A549 (cell line): ENCODE measurements at regions not wholly inside any gene's neighbourhood (a gene's known extent, or its start where the extent isn't known, plus 50 kb on each side); places are given as distances from the start of the nearest gene placed in this dataset.

Experiments
- ATAC-seq, 2 experiments: fragments of 200-7000 bp in 1 of 2; fragments of >200 bp in 1 of 2; cut with Nextera tagmentation in 1 of 2; cut with Tn5 transposase in 1 of 2; 3 replicates each; pipeline versions ENCODE4 v1.8.0 to v1.9.1; 2018 to 2020; ENCODE audit warnings: mild to moderate bottlenecking in 1 of 2, moderate library complexity in 1 of 2
- CTCF ChIA-PET: fragments of 300-600 bp; sonication (Branson Sonifier 250); formaldehyde crosslinking; extraction: SDS; loops from one replicate; lab custom pipeline; 2021; ENCODE audit warnings: antibody characterized with exemption, inconsistent platforms; lab: Yijun Ruan, JAX
- POLR2A ChIA-PET: fragments of 350-600 bp; formaldehyde crosslinking; extraction: SDS; loops from one replicate; lab custom pipeline; 2021; ENCODE audit warnings: antibody characterized with exemption, inconsistent platforms; lab: Yijun Ruan, JAX
- DNase-seq, 2 experiments: peaks; one replicate each; pipeline versions ENCODE4 v3.0.0 to v3.0.0-alpha.2; 2011 to 2016; ENCODE audit warnings: low read depth in 1 of 2, low spot score in 1 of 2
- FAIRE-seq: peaks from 2 replicates; lab custom pipeline; 2011; peaks lifted over from hg19 to GRCh38; lab: Jason Lieb, UNC
- H3K27ac ChIP-seq, 2 experiments: fragments of >200 bp; sonication (Bioruptor Twin); formaldehyde crosslinking; 3 replicates each; pipeline ENCODE4 v1.5.1; 2016 to 2017
- H3K4me1 ChIP-seq: fragments of >200 bp; sonication (Bioruptor Twin); formaldehyde crosslinking; 3 replicates; pipeline ENCODE4 v1.6.1; 2016
- H3K4me2 ChIP-seq: fragments of >200 bp; sonication (Bioruptor Twin); formaldehyde crosslinking; 3 replicates; pipeline ENCODE4 v1.6.1; 2016
- H3K4me3 ChIP-seq: fragments of >200 bp; sonication (Bioruptor Twin); formaldehyde crosslinking; 3 replicates; pipeline ENCODE4 v1.5.1; 2016
- H3K9me3 ChIP-seq: fragments of >200 bp; sonication (Bioruptor Twin); formaldehyde crosslinking; 3 replicates; pipeline ENCODE4 v1.6.1; 2016
- BHLHE40 ChIP-seq: IDR thresholded peaks from 2 replicates; pipeline ENCODE4 v1.6.1; 2012; ENCODE audit warnings: low read depth, low read length, inconsistent platforms
- CBX8 ChIP-seq: fragments of 200-600 bp; sonication (generic); IDR thresholded peaks from 2 replicates; pipeline ENCODE4 v1.6.1; 2016
- CEBPB ChIP-seq, 2 experiments: fragments of >200 bp in 1 of 2; sonication (Bioruptor Twin) in 1 of 2; formaldehyde crosslinking in 1 of 2; IDR thresholded peaks; 2 replicates each; pipeline ENCODE4 v1.6.1; 2012 to 2016
- GATA3 ChIP-seq: IDR thresholded peaks from 2 replicates; pipeline ENCODE4 v1.6.1; 2012; ENCODE audit warnings: borderline replicate concordance
- HDAC2 ChIP-seq: fragments of 200-600 bp; sonication (generic); IDR thresholded peaks from 2 replicates; pipeline ENCODE4 v1.6.1; 2016
- HEYL ChIP-seq: fragments of 250-450 bp; sonication (Bioruptor Pico); IDR thresholded peaks from 2 replicates; pipeline ENCODE4 v1.8.0; 2021; ENCODE audit warnings: mild to moderate bottlenecking, moderate library complexity
- HOXA7 ChIP-seq: fragments of 250-450 bp; sonication (Bioruptor Pico); IDR thresholded peaks from 2 replicates; pipeline ENCODE4 v1.5.0; 2020; ENCODE audit warnings: mild to moderate bottlenecking, moderate library complexity
- HOXB13 ChIP-seq: fragments of 250-450 bp; sonication (Bioruptor Pico); IDR thresholded peaks from 2 replicates; pipeline ENCODE4 v1.5.0; 2020; ENCODE audit warnings: low read depth, mild to moderate bottlenecking, moderate library complexity
- HOXB5 ChIP-seq: fragments of 250-450 bp; sonication (Bioruptor Pico); IDR thresholded peaks from 2 replicates; pipeline ENCODE4 v1.5.0; 2020; ENCODE audit warnings: mild to moderate bottlenecking, moderate library complexity
- JUN ChIP-seq, 2 experiments: fragments of >200 bp; sonication (Bioruptor Twin); formaldehyde crosslinking; IDR thresholded peaks; 2 replicates in 1 of 2; 3 replicates in 1 of 2; pipeline ENCODE4 v1.6.1; 2016 to 2017
- KDM5A ChIP-seq: fragments of 200-600 bp; sonication (generic); IDR thresholded peaks from 2 replicates; pipeline ENCODE4 v1.6.1; 2016; ENCODE audit warnings: antibody characterized with exemption, mild to moderate bottlenecking
- MYC ChIP-seq: IDR thresholded peaks from 2 replicates; pipeline ENCODE4 v1.6.1; 2012; ENCODE audit warnings: mild to moderate bottlenecking, inconsistent platforms, low read length, improper control_type of control experiment, borderline replicate concordance
- NR3C1 ChIP-seq: fragments of >200 bp; sonication (Bioruptor Twin); formaldehyde crosslinking; IDR thresholded peaks from 3 replicates; pipeline ENCODE4 v1.6.1; 2017
- PHF8 ChIP-seq: fragments of 200-600 bp; sonication (generic); IDR thresholded peaks from 2 replicates; pipeline ENCODE4 v1.6.1; 2016; ENCODE audit warnings: low read depth, mild to moderate bottlenecking, antibody characterized with exemption, moderate library complexity, borderline replicate concordance
- POLR2A ChIP-seq: IDR thresholded peaks from 2 replicates; pipeline ENCODE4 v1.6.1; 2012; ENCODE audit warnings: mild to moderate bottlenecking, low read length
- RFX5 ChIP-seq: fragments of 450-650 bp; IDR thresholded peaks from 2 replicates; pipeline ENCODE4 v1.7.1; 2014; ENCODE audit warnings: antibody characterized with exemption, mild to moderate bottlenecking, moderate library complexity
- SMC3 ChIP-seq: fragments of >200 bp; sonication (Bioruptor Twin); formaldehyde crosslinking; IDR thresholded peaks from 3 replicates; pipeline ENCODE4 v1.6.1; 2018; ENCODE audit warnings: inconsistent platforms
- SREBF2 ChIP-seq: fragments of 450-650 bp; IDR thresholded peaks from 2 replicates; pipeline ENCODE4 v1.6.1; 2014; ENCODE audit warnings: mild to moderate bottlenecking, moderate library complexity
- TP53 ChIP-seq: fragments of 250-450 bp; sonication (Bioruptor Pico); IDR thresholded peaks from 2 replicates; pipeline ENCODE4 v1.5.0; 2021; ENCODE audit warnings: mild to moderate bottlenecking, moderate library complexity
- ZC3H11A ChIP-seq: fragments of 450-650 bp; IDR thresholded peaks from 2 replicates; pipeline ENCODE4 v1.6.1; 2014; ENCODE audit warnings: antibody characterized with exemption, mild to moderate bottlenecking
- WGBS: methylation state at CpG from one replicate; pipeline ENCODE4 v1.1.6; 2017; ENCODE audit errors: missing lambda C conversion rate; 5-methylcytosine and 5-hydroxymethylcytosine counted together
- TF ChIP-seq, protein P1 (sequence below): IDR thresholded peaks from 2 replicates; pipeline ENCODE4 v1.6.1; 2012
- TF ChIP-seq, protein P2 (sequence below): fragments of 250-450 bp; sonication (Bioruptor Pico); IDR thresholded peaks from 2 replicates; pipeline ENCODE4 v1.5.0; 2021; ENCODE audit warnings: mild to moderate bottlenecking, moderate library complexity, borderline replicate concordance

DNA sequence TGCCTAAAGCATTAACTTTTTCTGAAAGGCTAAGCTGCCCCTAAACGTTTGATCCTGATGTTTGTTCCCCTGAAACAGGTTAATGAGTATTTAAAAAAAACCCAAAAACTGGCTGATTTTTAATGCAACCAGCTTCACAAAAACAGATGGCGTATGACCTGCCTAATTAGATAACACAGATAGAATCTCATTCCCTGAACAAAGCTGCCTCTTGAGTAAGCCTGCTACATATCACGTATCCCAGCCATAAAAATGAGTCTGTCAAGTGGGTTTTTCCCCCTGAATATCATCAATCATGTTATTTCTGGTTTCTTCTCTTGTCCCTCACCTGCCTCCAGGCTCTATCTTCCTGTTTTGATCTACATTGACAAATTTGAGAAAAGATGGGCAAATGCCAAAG is 154.2 kb upstream of the FAM9B start:
- DNase-seq = no peak
- Histone ChIP-seq H3K4me3 (no peak overlapping the region), H3K4me2 (no peak overlapping the region), H3K27ac (no peak overlapping the region), H3K4me1 (peaks cover 15% of the 10 kb centered on the region), H3K9me3 (no peaks in the 10 kb centered on the region)
- no peak for ATAC-seq
- TF ChIP-seq RFX5 (no peak), HOXB5 (CRISPR knock-in tag) (no peak), HOXA7 (CRISPR knock-in tag) (no peak), GATA3 (no peak), NR3C1 (no peak), BHLHE40 (no peak), POLR2A (no peak), HDAC2 (no peak)
- TF ChIP-seq, protein P1, sequence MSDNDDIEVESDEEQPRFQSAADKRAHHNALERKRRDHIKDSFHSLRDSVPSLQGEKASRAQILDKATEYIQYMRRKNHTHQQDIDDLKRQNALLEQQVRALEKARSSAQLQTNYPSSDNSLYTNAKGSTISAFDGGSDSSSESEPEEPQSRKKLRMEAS = no peak
- ChIA-PET POLR2A (no interaction called here), CTCF (no interaction called here)
- WGBS = 78% methylated on average over 3 of the region's 3 CpGs
- FAIRE-seq = peak; percentile 88

DNA sequence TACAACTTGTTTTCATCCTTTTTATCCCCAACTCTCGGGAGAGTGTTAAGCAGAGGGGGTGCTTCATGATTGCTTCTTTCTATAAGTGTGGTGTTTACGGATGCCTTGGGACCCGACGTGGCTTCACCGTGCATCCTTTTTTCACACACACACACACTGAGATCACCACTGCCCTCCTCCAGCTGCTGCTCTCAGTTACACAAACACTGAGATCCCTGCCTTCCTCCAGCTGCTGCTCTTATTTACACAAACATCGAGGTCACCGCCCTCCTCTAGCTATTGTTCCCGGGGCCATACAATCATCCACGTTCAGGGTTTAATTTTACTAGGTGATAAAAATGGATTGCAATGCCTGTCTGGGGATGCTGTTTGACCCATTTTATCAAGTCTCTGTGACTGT is 155.4 kb upstream of the FAM9B start:
- H3K27ac ChIP-seq = no peak overlapping the region
- FAIRE-seq (peak; percentile 87), ATAC-seq (no peak), DNase-seq (no peak)
- 58% methylated on average over 9 of the region's 9 CpGs for WGBS
- ChIA-PET POLR2A (no interaction called here), CTCF (no interaction called here)
- H3K4me2 ChIP-seq = no peak overlapping the region
- no peak for TF ChIP-seq MYC
- peaks cover 4% of the 10 kb centered on the region for H3K4me1 ChIP-seq
- no peaks in the 10 kb centered on the region for H3K9me3 ChIP-seq
- H3K4me3 ChIP-seq = no peak overlapping the region

DNA sequence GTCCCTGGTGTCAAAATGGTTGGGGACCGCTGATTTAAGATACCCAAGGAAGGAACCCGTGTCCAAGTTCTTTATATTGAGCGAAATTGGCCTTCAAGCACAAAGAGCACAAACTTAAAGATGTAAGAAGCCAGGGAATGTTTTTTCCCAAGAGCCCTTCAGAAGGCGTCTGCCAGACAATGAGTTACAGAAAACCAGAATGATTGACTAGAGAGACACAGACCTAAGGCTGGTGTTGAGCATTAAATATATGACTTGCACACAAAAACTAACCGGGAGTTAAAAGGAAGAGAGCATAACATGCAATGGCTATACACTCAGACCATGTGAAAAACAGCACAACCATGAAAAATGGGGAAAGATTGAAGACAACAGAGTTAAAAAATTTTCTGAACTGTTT is 157.5 kb upstream of the FAM9B start:
- ATAC-seq = no peak
- H3K4me2 ChIP-seq = no peak overlapping the region
- ChIA-PET POLR2A (no interaction called here), CTCF (no interaction called here)
- no peaks in the 10 kb centered on the region for H3K9me3 ChIP-seq
- 66% methylated on average over 5 of the region's 5 CpGs for WGBS
- no peak for FAIRE-seq
- H3K27ac ChIP-seq = no peak overlapping the region
- no peak overlapping the region for H3K4me3 ChIP-seq
- DNase-seq = no peak
- H3K4me1 ChIP-seq = no peaks in the 10 kb centered on the region
- no peak for TF ChIP-seq MYC
- TF ChIP-seq, protein P2, sequence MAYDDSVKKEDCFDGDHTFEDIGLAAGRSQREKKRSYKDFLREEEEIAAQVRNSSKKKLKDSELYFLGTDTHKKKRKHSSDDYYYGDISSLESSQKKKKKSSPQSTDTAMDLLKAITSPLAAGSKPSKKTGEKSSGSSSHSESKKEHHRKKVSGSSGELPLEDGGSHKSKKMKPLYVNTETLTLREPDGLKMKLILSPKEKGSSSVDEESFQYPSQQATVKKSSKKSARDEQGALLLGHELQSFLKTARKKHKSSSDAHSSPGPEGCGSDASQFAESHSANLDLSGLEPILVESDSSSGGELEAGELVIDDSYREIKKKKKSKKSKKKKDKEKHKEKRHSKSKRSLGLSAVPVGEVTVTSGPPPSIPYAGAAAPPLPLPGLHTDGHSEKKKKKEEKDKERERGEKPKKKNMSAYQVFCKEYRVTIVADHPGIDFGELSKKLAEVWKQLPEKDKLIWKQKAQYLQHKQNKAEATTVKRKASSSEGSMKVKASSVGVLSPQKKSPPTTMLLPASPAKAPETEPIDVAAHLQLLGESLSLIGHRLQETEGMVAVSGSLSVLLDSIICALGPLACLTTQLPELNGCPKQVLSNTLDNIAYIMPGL = no peak
- TF ChIP-seq, protein P1 = no peak
- no peak for TF ChIP-seq HOXB13 (CRISPR knock-in tag)
- no peak for TF ChIP-seq KDM5A
- TF ChIP-seq SMC3 = no peak
- TF ChIP-seq CEBPB (IDR thresholded peaks at IDR 0.05) = no peak
- TF ChIP-seq HEYL (CRISPR knock-in tag) = no peak
- TF ChIP-seq HDAC2 = no peak
- TF ChIP-seq POLR2A = no peak
- no peak for TF ChIP-seq JUN (IDR thresholded peaks at IDR 0.05)
- no peak for TF ChIP-seq SREBF2
- no peak for TF ChIP-seq PHF8
- TF ChIP-seq TP53 = no peak
- TF ChIP-seq CBX8 = no peak
- TF ChIP-seq ZC3H11A = no peak
